Esophagus (tissue), 2 donors: ENCODE measurements at regions not wholly inside any gene's neighbourhood (a gene's known extent, or its start where the extent isn't known, plus 50 kb on each side); places are given as distances from the start of the nearest gene placed in this dataset.
"Not testable (repeated sequence)": the region's sequence is repeated elsewhere in the genome, so short reads cannot be mapped to it uniquely, and the experiment has no call there.

Source experiments
- H3K27ac ChIP-seq, 2 donors: one replicate each; pipeline ENCODE4 v1.5.1; 2013; ENCODE audit warnings: low read depth in 2 of 2, mild to moderate bottlenecking in 2 of 2, inconsistent platforms in 1 of 2, low read length in 1 of 2, moderate library complexity in 1 of 2
- H3K27me3 ChIP-seq, 2 donors: one replicate each; pipeline ENCODE4 v1.6.1; 2013; ENCODE audit warnings: low read length in 2 of 2, control low read depth in 1 of 2, mild to moderate bottlenecking in 1 of 2; ENCODE audit not compliant: insufficient read depth in 2 of 2, control insufficient read depth in 1 of 2
- H3K36me3 ChIP-seq, 2 donors: one replicate each; pipeline ENCODE4 v1.6.1; 2013; ENCODE audit warnings: low read length in 1 of 2; ENCODE audit not compliant: control insufficient read depth in 2 of 2, insufficient read depth in 2 of 2
- H3K4me1 ChIP-seq, 2 donors: one replicate each; pipeline ENCODE4 v1.6.1; 2013; ENCODE audit warnings: low read length in 1 of 2; ENCODE audit not compliant: control insufficient read depth in 2 of 2, insufficient read depth in 2 of 2
- H3K4me3 ChIP-seq, 2 donors: one replicate each; pipeline ENCODE4 v1.5.1; 2013; ENCODE audit warnings: low read length in 2 of 2, mild to moderate bottlenecking in 2 of 2, low read depth in 1 of 2, moderate library complexity in 1 of 2
- H3K9me3 ChIP-seq, 2 donors: one replicate each; pipeline ENCODE4 v1.6.1; 2013; ENCODE audit warnings: mild to moderate bottlenecking in 2 of 2, low read depth in 1 of 2, low read length in 1 of 2, moderate library complexity in 1 of 2; ENCODE audit not compliant: control insufficient read depth in 2 of 2, insufficient read depth in 1 of 2
- WGBS, 2 donors: extraction: QIAGEN DNeasy Blood & Tissue Kit; methylation state at CpG; one replicate each; pipeline ENCODE4 v1.1.7; 2013; 5-methylcytosine and 5-hydroxymethylcytosine counted together
- donor health status: healthy with polysubstance abuse.
- donor health status: Bipolar disorder and iron deficiency.

DNA sequence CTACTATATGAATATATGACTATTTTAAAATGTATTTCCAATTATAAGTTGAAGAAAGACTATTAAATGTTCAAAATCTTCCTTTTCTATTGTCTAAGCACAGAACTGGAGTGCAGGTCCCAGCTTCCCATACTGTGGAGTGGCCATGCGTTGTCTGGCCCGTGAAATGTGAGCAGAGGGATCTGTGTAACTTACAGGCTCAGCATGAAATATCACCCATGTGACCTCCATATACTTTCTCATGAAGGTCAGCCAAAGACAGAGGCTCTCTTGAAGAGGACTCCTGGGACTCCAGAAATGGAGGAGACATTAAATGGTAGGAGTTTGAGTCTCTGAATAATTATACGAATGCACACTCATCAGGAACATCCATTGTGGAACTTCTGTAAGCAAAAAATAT lies 92.4 kb upstream of the CAV2 start:
- no peaks in the 10 kb centered on the region for H3K27me3 ChIP-seq
- WGBS, 2 donors = 89 to 95% methylated on average over 3 of the region's 3 CpGs
- no peaks in the 10 kb centered on the region for H3K4me1 ChIP-seq
- no peak overlapping the region for H3K4me3 ChIP-seq
- no peaks in the 10 kb centered on the region for H3K36me3 ChIP-seq
- H3K27ac ChIP-seq = no peak overlapping the region
- H3K9me3 ChIP-seq = no peaks in the 10 kb centered on the region

- Histone ChIP-seq H3K36me3 (no peaks in the 10 kb centered on the region), H3K4me1 (no peaks in the 10 kb centered on the region), H3K27me3 (no peaks in the 10 kb centered on the region), H3K27ac (no peak overlapping the region), H3K4me3 (no peak overlapping the region), H3K9me3 (no peaks in the 10 kb centered on the region)
- WGBS, 2 donors = 74 to 76% methylated on average over 2 of the region's 2 CpGs
Observed at GRCh38 chr7:116408166-116408565, 91.4 kb upstream of the CAV2 start.

DNA sequence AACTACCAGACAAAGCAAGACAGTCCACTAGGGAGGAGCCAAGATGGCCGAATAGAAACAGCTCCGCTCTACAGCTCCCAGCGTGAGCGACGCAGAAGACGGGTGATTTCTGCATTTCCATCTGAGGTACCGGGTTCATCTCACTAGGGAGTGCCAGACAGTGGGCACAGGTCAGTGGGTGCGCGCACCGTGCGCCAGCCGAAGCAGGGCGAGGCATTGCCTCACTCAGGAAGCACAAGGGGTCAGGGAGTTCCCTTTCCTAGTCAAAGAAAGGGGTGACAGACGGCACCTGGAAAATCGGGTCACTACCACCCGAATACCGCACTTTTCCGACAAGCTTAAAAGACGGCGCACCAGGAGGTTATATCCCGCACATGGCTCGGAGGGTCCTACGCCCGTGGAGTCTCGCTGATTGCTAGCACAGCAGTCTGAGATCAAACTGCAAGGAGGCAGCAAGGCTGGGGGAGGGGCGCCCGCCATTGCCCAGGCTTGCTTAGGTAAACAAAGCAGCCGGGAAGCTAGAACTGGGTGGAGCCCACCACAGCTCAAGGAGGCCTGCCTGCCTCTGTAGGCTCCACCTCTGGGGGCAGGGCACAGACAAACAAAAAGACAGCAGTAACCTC lies 90.6 kb upstream of the CAV2 start:
- not testable (repeated sequence) for H3K4me1 ChIP-seq, H3K27me3 ChIP-seq, H3K9me3 ChIP-seq, H3K4me3 ChIP-seq, H3K36me3 ChIP-seq, H3K27ac ChIP-seq
- WGBS, 2 donors = 85 to 87% methylated on average over 22 to 28 of the region's 28 CpGs

DNA sequence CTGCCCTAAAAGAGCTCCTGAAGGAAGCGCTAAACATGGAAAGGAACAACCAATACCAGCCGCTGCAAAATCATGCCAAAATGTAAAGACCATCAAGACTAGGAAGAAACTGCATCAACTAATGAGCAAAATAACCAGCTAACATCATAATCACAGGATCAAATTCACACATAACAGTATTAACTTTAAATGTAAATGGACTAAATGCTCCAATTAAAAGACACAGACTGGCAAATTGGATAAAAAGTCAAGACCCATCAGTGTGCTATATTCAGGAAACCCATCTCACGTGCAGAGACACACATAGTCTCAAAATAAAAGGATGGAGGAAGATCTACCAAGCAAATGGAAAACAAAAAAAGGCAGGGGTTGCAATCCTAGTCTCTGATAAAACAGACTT lies 88.8 kb upstream of the CAV2 start:
- not testable (repeated sequence) for H3K27me3 ChIP-seq, H3K4me1 ChIP-seq, H3K9me3 ChIP-seq, H3K27ac ChIP-seq, H3K36me3 ChIP-seq, H3K4me3 ChIP-seq
- 91 to 100% methylated on average over 1 of the region's 3 CpGs for WGBS, 2 donors

GRCh38 chr7:116417593-116418345 lies 81.8 kb upstream of the CAV2 start:
- Histone ChIP-seq H3K4me3 (no peak overlapping the region), H3K4me1 (no peaks in the 10 kb centered on the region), H3K27ac (no peak overlapping the region), H3K27me3 (no peaks in the 10 kb centered on the region), H3K36me3 (no peaks in the 10 kb centered on the region), H3K9me3 (no peaks in the 10 kb centered on the region)
- WGBS, 2 donors = 66 to 76% methylated on average over 7 of the region's 7 CpGs

DNA sequence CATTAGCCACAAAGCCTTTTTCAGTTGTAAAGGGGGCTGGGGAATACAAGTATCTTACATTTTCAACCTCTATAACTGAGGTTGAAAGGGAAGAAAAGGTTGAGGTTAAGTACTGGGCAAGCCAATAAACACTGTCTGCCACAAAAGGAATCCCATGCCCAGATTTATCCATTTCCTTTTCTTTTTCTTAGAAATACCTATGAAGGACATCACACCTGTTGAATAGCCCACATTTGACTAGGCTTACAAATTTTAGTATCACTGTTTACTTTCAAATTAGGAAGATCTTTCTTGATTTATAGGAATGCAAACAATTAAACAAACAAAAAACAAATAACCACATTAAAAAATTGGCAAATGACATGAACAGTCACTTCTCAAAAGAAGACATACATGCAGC lies 81.0 kb upstream of the CAV2 start:
- Histone ChIP-seq H3K36me3 (no peaks in the 10 kb centered on the region), H3K9me3 (no peaks in the 10 kb centered on the region), H3K27ac (no peak overlapping the region), H3K4me1 (no peaks in the 10 kb centered on the region), H3K27me3 (no peaks in the 10 kb centered on the region), H3K4me3 (no peak overlapping the region)

- 80 to 83% methylated on average over 3 of the region's 3 CpGs for WGBS, 2 donors
- no peak overlapping the region for H3K27ac ChIP-seq
- no peak overlapping the region for H3K4me3 ChIP-seq
Observed at GRCh38 chr7:116420003-116420402, 79.5 kb upstream of the CAV2 start.

GRCh38 chr7:116421298-116421697 lies 78.2 kb upstream of the CAV2 start:
- Histone ChIP-seq H3K9me3 (no peaks in the 10 kb centered on the region), H3K4me1 (no peaks in the 10 kb centered on the region), H3K4me3 (no peak overlapping the region), H3K36me3 (no peaks in the 10 kb centered on the region), H3K27ac (no peak overlapping the region), H3K27me3 (no peaks in the 10 kb centered on the region)
- WGBS, 2 donors = 88 to 89% methylated on average over 1 of the region's 1 CpG

More at GRCh38 chr7:116420003-116420402, 79.5 kb upstream of the CAV2 start:
- Histone ChIP-seq H3K4me1 (no peaks in the 10 kb centered on the region), H3K36me3 (no peaks in the 10 kb centered on the region), H3K9me3 (no peaks in the 10 kb centered on the region), H3K27me3 (no peaks in the 10 kb centered on the region)

- H3K9me3 ChIP-seq = no peaks in the 10 kb centered on the region
- H3K27me3 ChIP-seq = no peaks in the 10 kb centered on the region
- H3K4me3 ChIP-seq = no peak overlapping the region
- H3K4me1 ChIP-seq = no peaks in the 10 kb centered on the region
- H3K27ac ChIP-seq = no peak overlapping the region
- no peaks in the 10 kb centered on the region for H3K36me3 ChIP-seq
Observed at GRCh38 chr7:116422683-116423082, 76.9 kb upstream of the CAV2 start.

DNA sequence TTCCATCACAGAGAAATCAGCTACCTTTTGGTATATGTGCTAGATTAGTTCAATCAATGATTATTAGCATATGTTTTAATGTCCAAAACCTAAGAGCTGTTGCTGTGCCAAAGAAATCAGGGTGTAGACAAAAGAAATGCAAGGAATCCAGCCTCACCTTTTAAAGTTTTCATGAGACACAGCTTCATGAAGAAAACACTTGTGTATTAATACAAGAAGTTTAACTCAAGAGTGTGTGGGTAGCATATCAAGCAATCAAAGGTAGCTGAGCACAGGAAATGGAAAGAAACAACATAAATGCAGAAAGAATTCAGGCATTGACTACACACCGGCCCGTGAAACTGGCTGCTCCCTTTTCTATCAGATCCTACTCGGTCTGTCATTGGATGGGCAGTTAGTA lies 76.0 kb upstream of the CAV2 start:
- H3K27me3 ChIP-seq = no peaks in the 10 kb centered on the region
- H3K4me1 ChIP-seq = no peaks in the 10 kb centered on the region
- no peak overlapping the region for H3K4me3 ChIP-seq
- no peak overlapping the region for H3K27ac ChIP-seq
- H3K36me3 ChIP-seq = no peaks in the 10 kb centered on the region
- WGBS, 2 donors = 68 to 70% methylated on average over 3 of the region's 3 CpGs
- no peaks in the 10 kb centered on the region for H3K9me3 ChIP-seq
